UCSD-AML1 (cell line): ENCODE measurements at regions not wholly inside any gene's neighbourhood (a gene's known extent, or its start where the extent isn't known, plus 50 kb on each side); places are given as distances from the start of the nearest gene placed in this dataset.
"Not testable (repeated sequence)": the region's sequence is repeated elsewhere in the genome, so short reads cannot be mapped to it uniquely, and the experiment has no call there.

ENCODE experiments used
- DNase-seq: peaks from one replicate; lab custom pipeline; 2025; ENCODE audit not compliant: unreplicated experiment; lab: John Stamatoyannopoulos, UW

DNA sequence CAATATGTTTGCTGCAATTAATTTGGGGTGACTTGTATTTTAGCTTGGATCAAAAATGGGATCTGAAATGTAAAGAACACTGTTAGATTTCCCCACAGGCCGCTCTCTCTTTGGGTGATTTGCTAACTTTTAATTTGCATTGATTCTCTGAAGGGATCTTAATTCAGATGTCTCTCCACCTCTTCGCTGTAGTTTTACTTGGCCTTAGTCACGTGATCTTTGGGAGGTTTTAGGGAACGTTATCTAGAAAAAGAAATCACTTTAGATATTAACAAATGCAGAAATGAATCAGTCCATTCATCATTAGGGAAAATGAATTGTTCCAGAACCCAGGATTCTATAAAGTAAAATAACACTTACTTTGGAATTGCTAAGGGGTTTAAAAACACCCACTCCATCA lies 390.2 kb downstream of the THBS2 start:
- DNase-seq = no peak

DNA sequence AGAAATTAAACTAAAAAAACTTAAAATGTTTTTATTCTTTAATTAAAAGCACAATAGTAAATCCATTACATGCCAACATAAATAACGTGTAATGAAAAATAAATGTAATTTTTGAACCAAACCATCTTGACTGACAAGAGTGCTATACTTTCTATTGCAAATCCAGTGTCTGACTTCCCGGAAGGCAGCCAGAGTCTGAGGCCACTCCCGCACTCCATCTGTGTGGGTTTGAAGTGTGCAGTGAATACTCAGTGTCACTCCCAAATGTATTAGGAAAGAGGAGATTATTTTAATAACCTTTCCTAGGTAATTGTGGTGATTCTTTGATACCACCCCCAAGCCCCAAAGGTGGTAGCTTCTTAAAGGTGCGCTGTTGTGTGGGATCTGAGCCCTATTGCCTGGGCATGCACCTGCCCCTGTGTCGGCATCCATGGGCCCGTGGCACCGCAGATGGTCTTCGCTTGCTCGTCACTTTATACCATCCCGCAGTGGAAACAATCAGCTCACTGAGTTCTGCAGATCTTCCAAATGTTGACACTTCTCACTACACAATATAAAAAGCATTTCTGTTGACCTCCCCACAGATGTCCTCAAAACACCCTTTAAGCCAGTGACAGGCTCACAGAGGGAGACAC lies 391.2 kb downstream of the THBS2 start:
- DNase-seq = no peak

GRCh38 chr6:168860987-168861386 lies 392.7 kb downstream of the THBS2 start:
- no peak for DNase-seq

DNA sequence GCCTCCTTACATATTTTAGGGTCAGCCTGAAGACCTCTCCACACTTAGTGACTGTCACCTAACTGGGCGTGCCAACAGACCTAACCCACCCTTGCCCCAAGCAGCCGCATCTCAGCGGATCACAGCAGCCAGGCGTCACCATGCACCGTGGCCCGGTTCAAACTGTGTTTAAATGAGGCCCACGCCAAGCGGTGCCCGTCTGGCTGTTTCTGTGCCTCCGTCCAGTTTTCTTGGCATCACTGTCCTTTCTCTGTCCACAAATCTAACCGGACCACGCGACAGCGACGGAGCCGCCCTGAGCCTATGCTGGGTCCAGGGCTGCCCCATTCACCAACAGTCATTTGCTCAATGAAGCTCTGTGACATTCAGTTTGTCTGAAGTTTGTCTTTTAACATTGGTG lies 393.3 kb downstream of the THBS2 start:
- no peak for DNase-seq

GRCh38 chr6:168858926-168859325 lies 394.7 kb downstream of the THBS2 start:
- no peak for DNase-seq

- no peak for DNase-seq
These were observed 396.7 kb downstream of the THBS2 start for GRCh38 chr6:168856914-168857313.

DNA sequence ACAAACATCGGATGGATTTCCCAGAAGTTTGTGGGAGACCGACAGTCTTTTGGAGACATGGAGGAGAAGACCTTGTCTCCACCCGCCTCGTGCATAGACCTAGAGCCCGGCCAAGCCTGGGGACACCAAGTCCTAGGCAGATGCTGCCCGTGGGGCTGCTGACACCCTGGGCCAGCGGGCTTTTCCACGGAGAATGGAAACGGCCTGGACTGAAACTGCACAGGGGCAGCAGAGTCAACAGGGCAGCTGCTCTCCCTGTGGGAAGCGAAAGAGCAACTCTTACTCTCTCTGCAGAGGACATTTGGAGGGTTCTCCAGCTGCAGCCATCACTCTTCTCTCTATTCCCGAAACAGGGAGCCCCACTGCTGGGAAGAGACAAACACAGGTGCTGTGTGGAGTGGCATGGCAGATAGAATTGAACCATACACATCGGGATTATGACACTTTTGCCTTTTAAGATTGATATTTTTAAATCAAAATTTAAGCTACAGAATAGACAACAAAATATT lies 401.2 kb downstream of the THBS2 start:
- DNase-seq = no peak

GRCh38 chr6:168851460-168852375 lies 401.9 kb downstream of the THBS2 start:
- DNase-seq = no peak

GRCh38 chr6:168850027-168850736 lies 403.5 kb downstream of the THBS2 start:
- DNase-seq = not testable (repeated sequence)

GRCh38 chr6:168849459-168849858 lies 404.2 kb downstream of the THBS2 start:
- no peak for DNase-seq

GRCh38 chr6:168848797-168849196 lies 404.8 kb downstream of the THBS2 start:
- DNase-seq = no peak

DNA sequence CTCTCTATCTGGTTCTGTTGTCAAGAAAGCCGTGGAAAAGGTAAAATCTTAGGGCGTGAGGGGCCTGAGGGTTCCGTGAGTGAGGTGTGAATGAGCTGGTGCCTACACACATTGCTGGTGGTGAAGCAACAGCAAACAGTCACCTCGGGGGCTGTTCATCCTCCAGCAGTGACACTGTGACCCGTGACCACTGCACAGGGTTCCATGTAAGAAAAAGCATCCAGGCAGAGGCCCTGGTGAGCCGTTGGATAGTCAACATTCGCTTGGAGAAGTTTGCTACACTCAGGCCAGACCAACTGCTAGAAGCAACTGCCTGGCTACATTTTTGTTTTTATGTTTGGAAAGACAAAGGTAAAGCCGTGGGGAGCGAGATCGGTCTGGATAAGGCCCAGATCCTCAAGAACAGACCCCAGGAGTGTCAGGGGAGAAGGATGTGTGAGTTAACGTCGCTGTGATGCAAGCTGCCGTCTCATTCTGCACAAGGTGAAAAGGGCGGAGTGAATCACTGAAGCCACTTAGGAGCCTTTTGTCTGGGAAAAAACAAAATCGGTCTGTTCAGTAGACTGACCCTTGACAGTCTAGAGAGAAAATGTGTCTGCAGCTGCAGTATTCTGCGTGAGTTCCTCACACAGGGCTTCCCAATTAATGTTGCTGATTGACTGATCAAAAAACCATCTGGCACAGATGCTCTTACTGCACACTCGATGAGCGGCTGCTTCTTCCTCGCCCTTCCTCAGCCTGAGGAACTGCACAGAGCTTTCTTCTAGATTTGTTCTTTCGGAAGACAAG lies 404.0 kb downstream of the SMOC2 start:
- DNase-seq = no peak

- DNase-seq = not testable (repeated sequence)
These were observed 401.7 kb downstream of the SMOC2 start for GRCh38 chr6:168842632-168843212.

- no peak for DNase-seq
These were observed 400.8 kb downstream of the SMOC2 start for GRCh38 chr6:168841609-168842278.

- not testable (repeated sequence) for DNase-seq
These were observed 399.9 kb downstream of the SMOC2 start for GRCh38 chr6:168840932-168841331.

- not testable (repeated sequence) for DNase-seq
These were observed 399.3 kb downstream of the SMOC2 start for GRCh38 chr6:168840299-168840698.

DNA sequence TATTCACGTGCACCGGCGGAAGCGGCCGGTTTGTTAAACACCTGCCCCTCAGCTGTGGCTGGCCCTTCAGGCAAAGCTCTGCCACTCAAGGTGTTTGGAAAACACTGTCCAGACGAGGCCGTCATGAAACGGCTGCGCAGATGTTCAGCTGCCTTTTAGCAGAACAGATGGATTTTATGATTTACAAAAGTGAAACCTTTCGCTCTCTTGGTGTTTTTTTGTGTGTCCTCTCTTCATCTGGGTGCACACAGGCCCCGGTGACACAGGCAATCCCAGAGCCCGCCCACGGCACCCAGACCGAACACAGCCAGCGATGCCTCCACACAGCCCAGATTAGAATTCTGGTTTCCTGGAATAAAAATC lies 397.0 kb downstream of the SMOC2 start:
- DNase-seq = no peak

DNA sequence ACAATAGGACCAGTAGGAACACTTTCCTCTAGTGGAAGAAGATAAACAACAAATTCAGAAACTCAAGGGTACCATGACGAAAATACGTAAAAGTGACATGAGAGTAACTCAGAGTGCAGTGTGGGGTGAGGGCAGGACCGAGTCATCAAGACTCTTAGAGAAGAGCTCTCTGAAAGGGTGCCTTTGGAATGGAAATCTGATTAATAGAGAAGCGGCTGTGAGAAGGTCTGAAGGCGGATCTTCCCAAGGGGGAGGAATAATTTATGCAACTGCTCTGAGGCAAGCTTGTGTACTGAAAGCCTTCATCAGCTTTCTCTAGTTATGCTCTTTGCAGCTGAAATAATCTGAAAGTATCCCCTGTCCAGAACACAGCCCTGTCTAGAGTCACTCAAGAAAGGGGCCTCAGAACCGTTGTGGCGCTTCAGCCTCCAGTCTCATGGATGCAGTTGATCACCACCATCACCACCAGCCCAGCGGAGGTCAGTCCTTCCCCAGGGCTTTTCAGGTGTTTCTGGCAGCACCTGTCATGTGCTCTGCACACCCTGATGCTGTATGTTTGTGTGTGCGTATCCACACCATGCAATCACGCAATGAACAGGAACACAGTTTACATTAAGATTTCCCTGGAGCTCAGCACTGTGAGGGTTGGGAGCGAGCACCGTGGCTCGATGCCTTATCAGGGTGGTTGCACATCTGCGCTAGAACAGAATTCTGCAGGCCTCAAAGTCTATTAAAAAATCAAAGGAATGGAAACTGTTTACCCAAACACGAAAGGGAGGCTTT lies 396.5 kb downstream of the SMOC2 start:
- no peak for DNase-seq

DNA sequence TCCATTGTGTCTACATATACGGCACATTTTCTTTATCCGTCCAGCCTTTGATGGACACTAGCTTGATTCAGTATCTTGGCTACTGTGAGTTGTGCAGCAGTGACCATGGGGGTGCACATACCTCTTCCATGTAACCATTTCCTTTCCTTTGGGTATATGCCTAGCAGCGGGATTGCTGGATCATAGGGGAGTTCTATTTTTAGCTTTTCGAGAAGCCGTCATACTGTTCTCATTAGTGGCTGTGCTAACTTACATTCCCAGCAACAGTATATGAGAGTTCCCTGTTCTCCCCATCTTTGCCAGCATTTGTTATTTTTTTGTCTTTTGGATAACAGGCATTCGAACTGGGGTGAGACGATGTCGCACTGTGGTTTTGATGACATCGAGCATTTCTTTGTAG lies 395.0 kb downstream of the SMOC2 start:
- no peak for DNase-seq
